HG03175 (cell line): ENCODE measurements at regions not wholly inside any gene's neighbourhood (a gene's known extent, or its start where the extent isn't known, plus 50 kb on each side); places are given as distances from the start of the nearest gene placed in this dataset.
A peak's percentile ranks its signal among the peaks of the same experiment; 100 is the strongest.
"Not testable (repeated sequence)": the region's sequence is repeated elsewhere in the genome, so short reads cannot be mapped to it uniquely, and the experiment has no call there.

Experiments
- ATAC-seq: cut with Tn5 transposase; IDR thresholded peaks from one replicate; pipeline ENCODE4 v1.9.1; 2021; ENCODE audit warnings: mild to moderate bottlenecking, moderate library complexity; ENCODE audit not compliant: unreplicated experiment

- ATAC-seq = no peak
Measured at GRCh38 chr3:194054961-194055360, 81.0 kb upstream of the HES1 start.

DNA sequence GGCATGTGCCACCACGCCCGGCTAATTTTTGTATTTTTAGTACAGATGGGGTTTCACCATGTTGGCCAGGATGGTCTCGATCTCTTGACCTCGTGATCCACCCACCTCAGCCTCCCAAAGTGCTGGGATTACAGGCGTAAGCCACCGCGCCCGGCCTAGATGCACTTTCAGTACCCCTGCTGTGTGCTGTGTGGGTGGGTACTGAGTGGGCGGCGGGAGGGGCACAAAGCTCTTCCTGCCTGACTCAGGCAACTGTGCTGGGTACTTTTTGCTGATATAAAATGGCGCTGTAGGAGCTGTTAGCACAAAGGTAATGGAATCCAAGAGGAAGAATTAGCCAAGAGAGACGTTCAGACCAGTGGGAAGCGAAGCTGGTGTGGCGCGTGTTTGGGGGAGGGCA is 79.6 kb upstream of the HES1 start:
- ATAC-seq = not testable (repeated sequence)

GRCh38 chr3:194056731-194057415 is 79.1 kb upstream of the HES1 start:
- no peak for ATAC-seq

GRCh38 chr3:194057570-194058188 is 78.3 kb upstream of the HES1 start:
- ATAC-seq = no peak

GRCh38 chr3:194058189-194058571 is 77.8 kb upstream of the HES1 start:
- no peak for ATAC-seq

- no peak for ATAC-seq
Measured at GRCh38 chr3:194058753-194059152, 77.2 kb upstream of the HES1 start.

DNA sequence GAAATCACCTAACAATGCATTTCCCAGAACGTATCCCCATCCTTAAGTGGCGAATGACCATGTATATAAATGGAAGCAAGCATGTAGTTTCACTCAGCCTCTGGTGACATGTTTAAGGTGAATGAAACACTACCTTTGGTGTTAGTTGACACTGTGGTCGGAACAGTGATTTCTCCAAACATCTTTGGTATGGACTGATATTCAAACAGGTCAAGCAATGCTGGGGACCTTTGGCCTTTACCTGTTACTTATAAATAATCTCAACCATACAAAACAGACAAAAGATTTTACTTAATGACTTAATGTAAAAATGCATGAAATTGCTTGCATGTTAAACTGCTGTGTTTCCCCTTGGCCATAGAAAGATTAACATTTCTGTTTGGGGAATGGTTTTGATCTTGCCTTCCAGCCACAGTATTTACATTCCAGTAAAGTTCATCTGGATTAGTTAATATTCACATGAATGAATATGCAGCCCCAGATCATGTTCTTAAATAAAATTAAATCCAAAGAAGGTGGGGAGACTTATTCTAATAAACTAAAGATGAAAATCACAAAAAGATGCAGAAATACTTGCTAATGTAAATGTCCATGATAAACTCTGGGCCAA is 74.4 kb upstream of the HES1 start:
- no peak for ATAC-seq

DNA sequence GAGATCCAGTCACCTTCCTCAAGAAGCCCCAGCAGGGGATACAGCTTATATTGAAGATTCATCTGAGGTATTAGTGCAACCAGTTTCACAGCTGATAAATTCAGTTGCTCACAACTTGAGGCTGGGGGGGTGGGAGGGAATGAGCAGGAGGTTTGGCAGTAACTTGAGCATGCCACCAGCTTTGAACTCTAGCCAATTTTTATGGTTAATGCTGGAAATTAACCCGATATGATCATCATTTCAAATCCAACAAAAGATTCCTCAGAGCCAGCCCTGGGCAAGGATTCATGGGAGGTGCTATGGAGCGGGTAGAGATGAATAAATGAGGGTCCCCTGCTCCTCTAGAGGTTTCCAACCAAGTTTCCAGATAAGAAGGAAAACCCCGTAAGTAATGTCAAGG is 73.1 kb upstream of the HES1 start:
- ATAC-seq = no peak

- no peak for ATAC-seq
Measured at GRCh38 chr3:194064380-194065332, 71.3 kb upstream of the HES1 start.

DNA sequence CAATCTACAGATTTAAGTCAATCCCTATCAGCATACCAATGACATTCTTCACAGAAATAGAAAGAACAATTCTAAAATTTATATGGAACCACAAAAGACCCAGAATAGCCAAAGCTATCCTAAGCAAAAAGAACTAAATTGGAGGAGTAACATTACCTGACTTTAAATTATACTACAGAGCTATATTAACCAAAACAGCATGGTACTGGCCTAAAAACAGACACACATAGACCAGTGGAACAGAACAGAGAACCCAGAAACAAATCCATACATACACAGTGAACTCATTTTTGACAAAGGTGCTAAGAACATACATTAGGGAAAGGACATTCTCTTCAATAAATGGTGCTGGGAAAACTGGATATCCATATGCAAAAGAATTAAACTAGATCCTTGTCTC is 68.6 kb upstream of the HES1 start:
- ATAC-seq = not testable (repeated sequence)

GRCh38 chr3:194067949-194068362 is 68.0 kb upstream of the HES1 start:
- ATAC-seq = no peak

DNA sequence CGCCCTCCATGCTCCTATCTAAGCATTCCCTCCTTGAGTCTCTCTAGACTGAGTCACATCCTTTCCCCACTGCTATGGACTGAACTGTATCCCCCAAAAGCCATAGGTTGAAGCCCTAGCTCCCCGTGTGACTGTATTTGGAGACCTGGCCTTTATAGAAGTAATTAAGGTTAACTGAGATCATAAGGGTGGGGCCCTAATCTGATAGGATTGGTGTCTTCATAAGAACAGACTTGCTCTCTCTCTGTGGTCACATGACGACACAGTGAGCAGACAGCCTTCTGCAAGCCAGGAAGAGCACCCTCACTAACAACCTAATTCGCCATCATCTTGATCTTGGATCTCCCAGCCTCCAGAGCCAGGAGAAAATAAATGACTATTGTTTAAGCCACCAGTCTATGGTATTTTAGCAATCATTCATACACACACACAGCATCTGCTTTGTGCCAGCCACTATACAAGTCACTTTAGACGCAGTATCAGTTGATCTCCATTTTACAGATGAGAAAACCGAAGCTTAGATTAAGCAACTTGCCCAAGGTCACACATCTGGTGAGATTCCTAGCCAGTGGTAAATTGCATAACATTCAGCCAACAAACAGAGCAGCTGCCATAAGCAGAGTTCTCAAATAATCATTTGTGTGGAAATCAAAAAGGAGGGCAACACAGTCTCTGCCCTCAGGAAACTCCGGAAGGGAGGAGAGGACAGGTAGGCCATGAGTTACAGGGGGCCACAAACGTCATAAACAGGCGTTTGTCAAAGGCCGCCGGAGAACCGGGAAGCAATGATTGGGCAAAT is 66.3 kb upstream of the HES1 start:
- no peak for ATAC-seq

- ATAC-seq = no peak
Measured at GRCh38 chr3:194070220-194070633, 65.7 kb upstream of the HES1 start.

DNA sequence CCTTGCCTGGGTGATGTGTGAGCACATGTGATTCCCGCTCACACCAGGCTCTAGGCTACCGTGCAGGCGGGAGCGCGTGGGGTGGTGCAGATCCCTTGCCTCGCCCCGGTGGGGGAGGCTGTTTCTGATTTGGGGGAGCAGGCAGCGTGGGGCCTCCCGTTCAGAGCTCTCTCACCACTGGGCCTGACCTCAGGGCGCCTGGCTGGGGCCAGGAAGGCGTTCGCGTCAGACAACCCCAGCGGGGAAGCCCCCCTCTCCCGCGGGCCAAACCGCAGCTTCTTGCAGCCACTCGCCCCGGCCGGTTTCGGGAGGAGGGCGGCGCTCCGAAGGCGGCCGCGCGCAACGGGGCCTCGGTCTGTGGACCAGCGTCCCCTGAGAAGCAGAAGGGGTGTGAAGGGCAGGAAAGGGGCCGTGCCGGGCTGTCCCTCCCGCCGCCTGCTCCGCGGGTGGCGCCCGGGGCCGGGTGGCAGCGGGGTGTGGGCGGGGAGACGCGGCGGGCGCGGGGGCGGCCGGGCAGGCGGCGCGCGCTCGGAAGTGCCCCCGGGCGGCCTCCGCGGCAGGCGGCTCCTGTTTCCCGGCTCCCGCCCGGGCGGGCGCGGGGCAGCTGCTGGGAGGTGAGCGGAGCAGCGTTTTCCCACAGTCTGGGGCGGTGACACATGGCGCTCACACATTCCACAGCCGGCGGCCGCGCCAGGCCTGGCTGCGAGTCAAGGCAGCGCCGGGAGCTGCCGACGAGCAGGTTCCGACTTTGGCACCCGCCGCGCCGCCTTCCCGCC is 65.1 kb upstream of the HES1 start:
- peak; percentile 86 for ATAC-seq

DNA sequence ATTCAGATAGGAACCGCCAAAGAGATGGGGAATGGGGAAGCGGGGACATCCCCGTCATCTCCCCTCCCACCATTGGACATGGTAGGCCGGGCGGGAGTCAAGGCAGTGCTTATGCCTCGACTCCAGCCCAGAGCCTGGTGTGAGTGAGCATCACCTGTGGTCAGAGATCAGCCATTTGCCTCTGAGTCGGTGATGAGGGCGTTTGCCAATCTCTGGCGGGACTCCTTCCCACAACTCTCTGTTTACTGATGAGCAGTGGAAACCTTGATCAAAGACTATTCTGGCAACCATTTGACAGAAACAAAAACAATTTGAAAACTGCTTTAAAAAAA is 63.9 kb upstream of the HES1 start:
- ATAC-seq = no peak

- no peak for ATAC-seq
Measured at GRCh38 chr3:194072691-194073279, 63.2 kb upstream of the HES1 start.

- no peak for ATAC-seq
Measured at GRCh38 chr3:194073926-194074325, 62.0 kb upstream of the HES1 start.

GRCh38 chr3:194075088-194075615 is 60.8 kb upstream of the HES1 start:
- no peak for ATAC-seq

GRCh38 chr3:194075802-194076460 is 60.0 kb upstream of the HES1 start:
- ATAC-seq = no peak
